ENCODE measurements at regions not wholly inside any gene's neighbourhood (a gene's known extent, or its start where the extent isn't known, plus 50 kb on each side); places are given as distances from the start of the nearest gene placed in this dataset.

DNA sequence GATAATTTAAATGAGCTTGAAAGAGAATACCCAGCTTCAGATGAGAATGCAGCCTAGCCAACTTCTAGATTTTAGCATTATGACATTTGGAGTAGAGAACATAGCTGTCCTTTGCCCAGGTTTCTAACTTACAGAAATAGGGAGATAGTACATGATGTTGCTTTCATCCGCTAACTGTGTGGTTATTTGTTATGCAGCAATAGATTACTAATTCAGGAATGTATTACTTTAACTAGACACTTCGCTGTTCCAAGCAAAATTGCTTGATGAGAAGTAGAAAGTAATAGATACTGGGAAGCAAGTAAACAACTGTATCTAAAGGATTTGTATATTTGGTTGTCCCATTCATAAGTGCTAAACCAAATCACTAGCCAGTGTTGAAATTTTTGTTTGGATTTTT lies 790.9 kb upstream of the PRR20A start:
- Histone ChIP-seq H3K27ac (ENCODE audit: insufficient read depth, low read depth, low read length) (no peak overlapping the region), H2AFZ (ENCODE audit: low read depth, low read length) (no peak overlapping the region), H3K4me1 (ENCODE audit: control insufficient read depth, extremely low read depth, insufficient read depth, low read length) (no peaks in the 10 kb centered on the region), H3K9ac (replicated peaks; ENCODE audit: extremely low read depth, insufficient read depth, low read length) (no peak overlapping the region), H3K27me3 (ENCODE audit: control insufficient read depth in 2 of 2, insufficient read depth in 2 of 2, low read length in 2 of 2) (no peaks in the 10 kb centered on the region), H3K9me3 (replicated peaks; ENCODE audit: control insufficient read depth, insufficient read depth, low read length) (no peaks in the 10 kb centered on the region), H3K79me2 (ENCODE audit: control insufficient read depth, insufficient read depth, low read length) (no peaks in the 10 kb centered on the region), H3K4me2 (ENCODE audit: insufficient read depth, low read length) (no peak overlapping the region), H3K36me3 (ENCODE audit: control insufficient read depth in 2 of 2, extremely low read depth in 1 of 2, insufficient read depth in 2 of 2, low read length in 2 of 2) (no peaks in the 10 kb centered on the region), H3K4me3 (replicated peaks in 1 of 3; ENCODE audit: insufficient read depth in 1 of 3, low read depth in 1 of 3, low read length in 3 of 3) (no peak overlapping the region), H3K9me1 (replicated peaks; ENCODE audit: control insufficient read depth, extremely low read depth, insufficient read depth, low read length) (no peaks in the 10 kb centered on the region), H4K20me1 (replicated peaks; ENCODE audit: control insufficient read depth, extremely low read depth, insufficient read depth, low read length) (no peaks in the 10 kb centered on the region)
- dilution Hi-C loops (cut with MboI; ENCODE audit: extremely low pct_ligation_motif_present, low sequenced_read_pairs): no loop called here
- ChIA-PET POLR2A (no interaction called here), CTCF (no interaction called here)
- intact Hi-C loops (cut with micrococcal nuclease): no loop called here
- DNase-seq (ENCODE audit: low read depth, low spot score): no peak
- FAIRE-seq: no peak
- TF ChIP-seq FOS (IDR thresholded peaks at IDR 0.05; ENCODE audit: borderline replicate concordance, insufficient read depth, low read length): no peak
- no peak for TF ChIP-seq MYC (IDR thresholded peaks at IDR 0.05; ENCODE audit: low read depth, low read length)
- TF ChIP-seq POLR2AphosphoS5 (IDR thresholded peaks at IDR 0.05; ENCODE audit: insufficient read depth, low read depth, low read length): no peak
- TF ChIP-seq POLR2A (IDR thresholded peaks at IDR 0.05; ENCODE audit: low read depth, low read length): no peak
- no peak for TF ChIP-seq CTCF (IDR thresholded peaks at IDR 0.05; ENCODE audit: extremely low read depth in 1 of 2, insufficient read depth in 1 of 2, low read depth in 1 of 2, low read length in 2 of 2)
- no peak for TF ChIP-seq JUN (IDR thresholded peaks at IDR 0.05; ENCODE audit: borderline replicate concordance, insufficient read depth, insufficient read length, low read depth)
- no peak for TF ChIP-seq MAX (IDR thresholded peaks at IDR 0.05; ENCODE audit: insufficient read depth, insufficient read length)
- no peak for TF ChIP-seq EZH2 (IDR thresholded peaks at IDR 0.05; ENCODE audit: borderline replicate concordance, low read depth, low read length, severe bottlenecking)
- no peak for TF ChIP-seq GATA2 (IDR thresholded peaks at IDR 0.05; ENCODE audit: insufficient read depth, insufficient read length, low read depth, low read length)
- BruUV-seq (replicated peaks): no TSS peak
